ENCODE measurements at regions not wholly inside any gene's neighbourhood (a gene's known extent, or its start where the extent isn't known, plus 50 kb on each side); places are given as distances from the start of the nearest gene placed in this dataset.

- Histone ChIP-seq H3K27ac (ENCODE audit: control insufficient read depth, insufficient read depth) (no peak overlapping the region), H3K79me2 (ENCODE audit: control insufficient read depth, insufficient read depth, low read length) (no peaks in the 10 kb centered on the region), H3K4me1 (ENCODE audit: control insufficient read depth, insufficient read depth, low read length) (no peaks in the 10 kb centered on the region; the same call in none of the 2 replicates), H3K27me3 (replicated peaks in 1 of 2; ENCODE audit: control insufficient read depth in 2 of 2, insufficient read depth in 2 of 2, low read length in 1 of 2) (no peaks in the 10 kb centered on the region), H3K36me3 (ENCODE audit: control insufficient read depth in 2 of 2, insufficient read depth in 2 of 2, low read length in 1 of 2) (no peaks in the 10 kb centered on the region), H3K9ac (ENCODE audit: control insufficient read depth, insufficient read depth, low read length) (no peak overlapping the region), H3K9me3 (replicated peaks; ENCODE audit: control insufficient read depth, insufficient read depth, low read length) (no peaks in the 10 kb centered on the region; the same call in 1 of the 3 replicates), H3K4me2 (ENCODE audit: control insufficient read depth, insufficient read depth) (no peak overlapping the region), H3K4me3 (no peak overlapping the region), H4K20me1 (ENCODE audit: control insufficient read depth, insufficient read depth) (no peaks in the 10 kb centered on the region), H2AFZ (ENCODE audit: control insufficient read depth, low read depth, low read length) (no peak overlapping the region; the same call in 1 of the 2 replicates)
- intact Hi-C loops (cut with micrococcal nuclease; ENCODE audit: unreplicated experiment), result no loop called here
- in situ Hi-C loops (cut with MboI), result no loop called here
- ChIA-PET POLR2A (no interaction called here), RAD21 (ENCODE audit: unreplicated experiment) (no interaction called here), CTCF (no interaction called here), SMC1A (ENCODE audit: uncharacterized antibody, unreplicated experiment) (no interaction called here)
- ATAC-seq (peak; percentile 57), FAIRE-seq (no peak), DNase-seq (ENCODE audit: low read depth, low spot score) (no peak)
- BruUV-seq (replicated peaks), result no TSS peak
- TF ChIP-seq EP300 (IDR thresholded peaks at IDR 0.05; ENCODE audit: borderline replicate concordance in 1 of 2, control insufficient read depth in 1 of 2, low read depth in 2 of 2, low read length in 2 of 2) (0 out of 4 replicates have a peak, but pooled peaks of 1 of the 2 experiments have one; percentile 35), STAT3 (IDR thresholded peaks at IDR 0.05; ENCODE audit: low read depth, low read length) (no peak), NFIC (IDR thresholded peaks at IDR 0.05; ENCODE audit: low read depth, low read length) (peak; percentile 62; the same call in 1 of the 2 replicates), JUNB (IDR thresholded peaks at IDR 0.05) (peak; percentile 48; the same call in 1 of the 2 replicates), RUNX3 (IDR thresholded peaks at IDR 0.05; ENCODE audit: low read length) (peak; percentile 80)
These were observed 1299.2 kb downstream of the CNTNAP5 start for GRCh38 chr2:125324273-125324672.

- H3K36me3 ChIP-seq (ENCODE audit: control insufficient read depth in 2 of 2, insufficient read depth in 2 of 2, low read length in 1 of 2), result no peaks in the 10 kb centered on the region
- no peaks in the 10 kb centered on the region for H3K79me2 ChIP-seq (ENCODE audit: control insufficient read depth, insufficient read depth, low read length)
- H2AFZ ChIP-seq (ENCODE audit: control insufficient read depth, low read depth, low read length), result no peak overlapping the region
- no peak overlapping the region for H3K4me2 ChIP-seq (ENCODE audit: control insufficient read depth, insufficient read depth)
- H4K20me1 ChIP-seq (ENCODE audit: control insufficient read depth, insufficient read depth), result no peaks in the 10 kb centered on the region
- H3K9ac ChIP-seq (ENCODE audit: control insufficient read depth, insufficient read depth, low read length), result no peak overlapping the region
- H3K9me3 ChIP-seq (replicated peaks; ENCODE audit: control insufficient read depth, insufficient read depth, low read length), result no peaks in the 10 kb centered on the region; the same call in 1 of the 3 replicates
- ChIA-PET RAD21 (ENCODE audit: unreplicated experiment) (interaction anchor here (1.0 kb wide), 1 partner anchor 68 kb away, joined by 4 read pairs; no protein-coding TSS in a partner anchor), POLR2A (no interaction called here), SMC1A (ENCODE audit: uncharacterized antibody, unreplicated experiment) (interaction anchor here (0.9 kb wide), 1 partner anchor 68 kb away, joined by 5 read pairs; no protein-coding TSS in a partner anchor), CTCF (interaction anchor here (0.5 kb wide), 1 partner anchor 228 kb away, joined by 3 read pairs; no protein-coding TSS in a partner anchor)
- in situ Hi-C loops (cut with MboI), result no loop called here
- H3K27me3 ChIP-seq (replicated peaks in 1 of 2; ENCODE audit: control insufficient read depth in 2 of 2, insufficient read depth in 2 of 2, low read length in 1 of 2), result no peaks in the 10 kb centered on the region
- no peaks in the 10 kb centered on the region; the same call in 1 of the 2 replicates for H3K4me1 ChIP-seq (ENCODE audit: control insufficient read depth, insufficient read depth, low read length)
- DNase-seq (ENCODE audit: low read depth, low spot score), result peak; percentile 21
- H3K27ac ChIP-seq (ENCODE audit: control insufficient read depth, insufficient read depth), result peak overlapping the region; percentile 6; the same call in 1 of the 2 replicates
- H3K4me3 ChIP-seq, result no peak overlapping the region
- no TSS peak for BruUV-seq (replicated peaks)
- peak; percentile 87 for ATAC-seq
- intact Hi-C loops (cut with micrococcal nuclease; ENCODE audit: unreplicated experiment), result no loop called here
- FAIRE-seq, result peak; percentile 64
- no peak for TF ChIP-seq CHD4 (IDR thresholded peaks at IDR 0.05)
- TF ChIP-seq RELA (IDR thresholded peaks at IDR 0.05; ENCODE audit: borderline replicate concordance, partially characterized antibody), result no peak
- TF ChIP-seq ZBTB4 (CRISPR knock-in tag; IDR thresholded peaks at IDR 0.05), result no peak
- no peak for TF ChIP-seq SP1 (IDR thresholded peaks at IDR 0.05; ENCODE audit: low read depth, low read length)
- TF ChIP-seq MAX (IDR thresholded peaks at IDR 0.05; ENCODE audit: low read depth, low read length), result no peak
- no peak for TF ChIP-seq CBX5 (IDR thresholded peaks at IDR 0.05; ENCODE audit: low read depth)
- TF ChIP-seq HSF1 (IDR thresholded peaks at IDR 0.05; ENCODE audit: low read depth, low read length), result no peak
- no peak for TF ChIP-seq NFYB (IDR thresholded peaks at IDR 0.05; ENCODE audit: insufficient read depth, low read depth, low read length)
- TF ChIP-seq ATF7 (IDR thresholded peaks at IDR 0.05; ENCODE audit: low read depth), result 0 out of 2 replicates have a peak, but pooled peaks have one; percentile 20
- no peak for TF ChIP-seq HCFC1 (IDR thresholded peaks at IDR 0.05; ENCODE audit: low read length)
These were observed 1305.0 kb downstream of the CNTNAP5 start for GRCh38 chr2:125330133-125330532.

Data from GM12878 (cell line).